ENCODE measurements at regions not wholly inside any gene's neighbourhood (a gene's known extent, or its start where the extent isn't known, plus 50 kb on each side); places are given as distances from the start of the nearest gene placed in this dataset.

DNA sequence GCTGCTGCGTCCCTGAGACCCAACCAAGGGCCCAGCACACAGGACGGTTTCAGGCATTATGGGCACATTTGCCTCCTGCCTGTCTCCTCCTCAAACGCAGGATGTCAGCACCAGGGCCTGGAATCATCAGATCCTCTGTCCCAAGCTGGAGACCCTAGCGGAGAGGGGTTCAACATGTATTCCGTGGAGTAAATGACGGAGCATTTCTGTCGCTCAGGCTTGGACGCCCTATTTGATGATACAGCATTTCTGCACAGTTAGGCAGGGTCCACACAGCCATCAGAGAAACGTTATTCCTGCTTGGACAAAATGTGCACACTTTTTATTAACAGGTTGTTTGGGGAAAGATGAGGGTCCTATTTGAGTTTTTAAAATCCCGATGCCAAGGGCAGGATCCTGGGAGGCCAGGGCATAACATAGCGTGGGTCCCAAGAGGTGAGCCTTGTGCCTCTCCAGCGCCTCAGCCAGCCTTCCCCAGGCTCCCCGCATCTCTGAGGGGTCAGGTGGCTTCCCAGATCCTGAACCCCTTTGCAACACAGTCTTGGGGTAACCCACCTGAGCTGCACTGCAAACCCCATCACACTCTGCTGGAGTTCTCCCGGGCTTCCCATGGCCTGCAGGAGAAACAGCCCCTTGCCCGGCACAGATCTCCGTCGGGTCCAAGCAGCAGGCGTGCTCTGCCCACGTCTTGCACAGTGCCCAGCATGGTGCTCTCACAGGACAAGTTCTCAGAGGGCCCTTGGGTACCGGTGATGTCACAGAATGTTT, 319.7 kb upstream of the MYT1L start:
- TF ChIP-seq, protein P1, sequence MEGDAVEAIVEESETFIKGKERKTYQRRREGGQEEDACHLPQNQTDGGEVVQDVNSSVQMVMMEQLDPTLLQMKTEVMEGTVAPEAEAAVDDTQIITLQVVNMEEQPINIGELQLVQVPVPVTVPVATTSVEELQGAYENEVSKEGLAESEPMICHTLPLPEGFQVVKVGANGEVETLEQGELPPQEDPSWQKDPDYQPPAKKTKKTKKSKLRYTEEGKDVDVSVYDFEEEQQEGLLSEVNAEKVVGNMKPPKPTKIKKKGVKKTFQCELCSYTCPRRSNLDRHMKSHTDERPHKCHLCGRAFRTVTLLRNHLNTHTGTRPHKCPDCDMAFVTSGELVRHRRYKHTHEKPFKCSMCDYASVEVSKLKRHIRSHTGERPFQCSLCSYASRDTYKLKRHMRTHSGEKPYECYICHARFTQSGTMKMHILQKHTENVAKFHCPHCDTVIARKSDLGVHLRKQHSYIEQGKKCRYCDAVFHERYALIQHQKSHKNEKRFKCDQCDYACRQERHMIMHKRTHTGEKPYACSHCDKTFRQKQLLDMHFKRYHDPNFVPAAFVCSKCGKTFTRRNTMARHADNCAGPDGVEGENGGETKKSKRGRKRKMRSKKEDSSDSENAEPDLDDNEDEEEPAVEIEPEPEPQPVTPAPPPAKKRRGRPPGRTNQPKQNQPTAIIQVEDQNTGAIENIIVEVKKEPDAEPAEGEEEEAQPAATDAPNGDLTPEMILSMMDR (IDR thresholded peaks at IDR 0.05) = no peak
- TF ChIP-seq EZH2 (IDR thresholded peaks at IDR 0.05) = no peak
- TF ChIP-seq EZH2phosphoT487 (IDR thresholded peaks at IDR 0.05) = no peak
